ENCODE measurements at regions not wholly inside any gene's neighbourhood (a gene's known extent, or its start where the extent isn't known, plus 50 kb on each side); places are given as distances from the start of the nearest gene placed in this dataset.
A peak's percentile ranks its signal among the peaks of the same experiment; 100 is the strongest.

DNA sequence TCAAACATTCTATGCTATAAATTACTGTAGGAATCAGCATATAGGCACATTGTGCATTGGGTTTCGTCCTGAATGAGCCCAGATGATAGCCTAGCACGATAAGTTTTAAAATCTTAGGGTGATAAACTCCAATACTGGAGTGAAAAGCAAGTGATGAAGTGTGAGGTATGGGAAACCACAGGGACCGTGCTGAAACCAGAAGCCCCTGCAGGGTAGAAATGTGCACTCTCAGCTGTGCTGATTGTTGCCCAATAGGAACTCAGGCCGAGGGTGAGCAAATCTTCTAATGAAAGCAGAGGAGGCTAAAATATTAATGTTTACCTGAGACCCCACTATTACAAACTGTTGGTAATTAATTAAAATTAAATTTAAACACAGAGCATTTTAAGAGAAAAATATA is 1486.6 kb downstream of the AACS start:
- no peak for ATAC-seq
- Histone ChIP-seq H3K36me3 (no peaks in the 10 kb centered on the region), H3K4me1 (no peaks in the 10 kb centered on the region), H3K27me3 (no peaks in the 10 kb centered on the region), H3K4me3 (no peak overlapping the region), H3K9me3 (no peaks in the 10 kb centered on the region), H3K27ac (no peak overlapping the region)
- intact Hi-C loops (cut with DNase I) = no loop called here
- TF ChIP-seq, protein P1, sequence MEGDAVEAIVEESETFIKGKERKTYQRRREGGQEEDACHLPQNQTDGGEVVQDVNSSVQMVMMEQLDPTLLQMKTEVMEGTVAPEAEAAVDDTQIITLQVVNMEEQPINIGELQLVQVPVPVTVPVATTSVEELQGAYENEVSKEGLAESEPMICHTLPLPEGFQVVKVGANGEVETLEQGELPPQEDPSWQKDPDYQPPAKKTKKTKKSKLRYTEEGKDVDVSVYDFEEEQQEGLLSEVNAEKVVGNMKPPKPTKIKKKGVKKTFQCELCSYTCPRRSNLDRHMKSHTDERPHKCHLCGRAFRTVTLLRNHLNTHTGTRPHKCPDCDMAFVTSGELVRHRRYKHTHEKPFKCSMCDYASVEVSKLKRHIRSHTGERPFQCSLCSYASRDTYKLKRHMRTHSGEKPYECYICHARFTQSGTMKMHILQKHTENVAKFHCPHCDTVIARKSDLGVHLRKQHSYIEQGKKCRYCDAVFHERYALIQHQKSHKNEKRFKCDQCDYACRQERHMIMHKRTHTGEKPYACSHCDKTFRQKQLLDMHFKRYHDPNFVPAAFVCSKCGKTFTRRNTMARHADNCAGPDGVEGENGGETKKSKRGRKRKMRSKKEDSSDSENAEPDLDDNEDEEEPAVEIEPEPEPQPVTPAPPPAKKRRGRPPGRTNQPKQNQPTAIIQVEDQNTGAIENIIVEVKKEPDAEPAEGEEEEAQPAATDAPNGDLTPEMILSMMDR (IDR thresholded peaks at IDR 0.05) = no peak
- DNase-seq = no peak

DNA sequence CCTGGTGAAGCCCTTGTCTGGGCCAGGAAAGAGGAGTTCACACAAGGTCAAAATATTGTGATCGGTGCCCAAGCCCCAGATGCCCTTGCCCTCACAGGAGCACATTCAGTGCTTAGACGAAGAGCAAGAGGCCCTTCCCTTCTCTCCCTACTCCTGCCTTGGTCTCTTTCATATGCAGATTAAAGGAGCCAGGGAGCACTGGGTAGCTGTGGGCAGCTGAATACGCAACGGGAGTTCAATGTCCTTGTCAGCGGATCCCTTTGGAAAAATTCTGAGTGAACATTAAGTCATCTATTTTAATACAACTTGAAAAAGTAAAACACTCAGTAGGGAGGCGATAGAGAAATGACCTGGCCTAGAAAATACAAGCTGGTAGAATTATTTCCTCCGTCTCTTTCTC is 1489.4 kb downstream of the AACS start:
- no peak for ATAC-seq
- TF ChIP-seq, protein P1 (IDR thresholded peaks at IDR 0.05) = no peak
- H3K4me3 ChIP-seq = no peak overlapping the region
- no peak for DNase-seq
- intact Hi-C loops (cut with DNase I) = no loop called here
- no peaks in the 10 kb centered on the region for H3K9me3 ChIP-seq
- no peaks in the 10 kb centered on the region for H3K4me1 ChIP-seq
- no peaks in the 10 kb centered on the region for H3K27me3 ChIP-seq
- H3K36me3 ChIP-seq = no peaks in the 10 kb centered on the region
- H3K27ac ChIP-seq = no peak overlapping the region

DNA sequence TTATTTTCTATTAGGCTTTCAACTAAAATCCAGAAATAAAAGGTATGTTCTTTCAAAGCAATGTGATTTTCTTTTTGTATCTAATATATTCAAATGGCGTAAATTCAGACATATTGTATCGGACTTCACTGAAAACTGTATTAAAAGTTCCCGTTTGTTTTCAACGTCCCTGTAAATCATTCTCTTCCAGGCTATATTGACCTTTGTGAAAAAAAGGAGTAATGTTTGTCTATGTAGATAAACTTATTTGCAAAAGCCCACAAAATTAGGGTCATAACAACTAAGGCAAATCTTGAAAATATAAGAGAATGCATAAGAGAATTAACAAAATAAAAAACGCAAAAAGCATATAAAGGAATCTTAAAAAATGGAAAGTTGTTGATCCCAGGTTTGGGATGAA is 1492.4 kb downstream of the AACS start:
- H3K27me3 ChIP-seq = no peaks in the 10 kb centered on the region
- no peaks in the 10 kb centered on the region for H3K36me3 ChIP-seq
- no peak overlapping the region for H3K4me3 ChIP-seq
- H3K9me3 ChIP-seq = no peaks in the 10 kb centered on the region
- TF ChIP-seq, protein P1 (IDR thresholded peaks at IDR 0.05) = no peak
- no peak overlapping the region for H3K27ac ChIP-seq
- no peak for DNase-seq
- no peak for ATAC-seq
- intact Hi-C loops (cut with DNase I) = no loop called here
- no peaks in the 10 kb centered on the region for H3K4me1 ChIP-seq

DNA sequence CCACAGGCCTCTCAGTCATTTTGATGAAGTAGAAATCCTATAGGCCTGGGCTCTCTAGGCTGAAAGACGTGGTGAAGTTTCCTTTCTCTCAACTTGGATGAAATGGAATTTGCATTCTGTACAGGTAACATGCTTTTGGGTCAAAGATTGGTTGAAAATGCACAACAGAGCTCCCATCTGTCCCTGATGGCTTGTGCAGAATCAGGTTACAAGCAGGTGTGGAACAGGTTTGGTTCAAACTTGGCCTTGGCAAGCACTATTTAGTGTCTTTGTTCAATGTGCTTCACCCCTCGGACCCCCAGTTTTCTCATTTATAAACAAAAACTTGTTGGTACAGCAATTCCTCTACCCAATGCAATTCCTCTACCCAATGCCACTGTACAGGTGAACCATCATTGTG is 1493.0 kb downstream of the AACS start:
- Histone ChIP-seq H3K9me3 (no peaks in the 10 kb centered on the region), H3K4me3 (no peak overlapping the region), H3K27me3 (no peaks in the 10 kb centered on the region), H3K36me3 (no peaks in the 10 kb centered on the region), H3K27ac (no peak overlapping the region), H3K4me1 (no peaks in the 10 kb centered on the region)
- DNase-seq (no peak), ATAC-seq (no peak)
- intact Hi-C loops (cut with DNase I) = no loop called here
- TF ChIP-seq, protein P1 (IDR thresholded peaks at IDR 0.05) = no peak

DNA sequence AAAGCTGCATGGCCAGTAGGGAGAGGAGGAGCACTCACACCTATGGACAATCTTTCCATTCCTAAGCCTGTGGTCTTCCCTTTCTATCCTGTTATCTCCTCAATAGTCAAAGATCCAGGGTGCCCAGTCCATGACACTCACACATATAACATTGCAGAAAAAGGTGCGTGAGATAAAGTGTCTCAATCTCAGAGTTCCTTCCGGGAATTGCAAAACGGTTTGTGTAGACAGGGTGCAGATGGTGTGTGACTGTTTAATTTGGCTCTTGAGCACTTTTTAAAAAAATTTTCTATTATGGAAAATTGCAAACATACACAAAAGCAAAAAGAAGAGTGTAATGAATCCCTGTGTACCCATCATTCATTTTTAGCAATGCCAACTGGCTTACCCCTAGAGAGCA is 1493.6 kb downstream of the AACS start:
- DNase-seq (no peak), ATAC-seq (no peak)
- H3K27ac ChIP-seq = no peak overlapping the region
- no peaks in the 10 kb centered on the region for H3K4me1 ChIP-seq
- no peaks in the 10 kb centered on the region for H3K36me3 ChIP-seq
- no peak overlapping the region for H3K4me3 ChIP-seq
- TF ChIP-seq, protein P1 (IDR thresholded peaks at IDR 0.05) = no peak
- H3K9me3 ChIP-seq = no peaks in the 10 kb centered on the region
- intact Hi-C loops (cut with DNase I) = no loop called here
- no peaks in the 10 kb centered on the region for H3K27me3 ChIP-seq

DNA sequence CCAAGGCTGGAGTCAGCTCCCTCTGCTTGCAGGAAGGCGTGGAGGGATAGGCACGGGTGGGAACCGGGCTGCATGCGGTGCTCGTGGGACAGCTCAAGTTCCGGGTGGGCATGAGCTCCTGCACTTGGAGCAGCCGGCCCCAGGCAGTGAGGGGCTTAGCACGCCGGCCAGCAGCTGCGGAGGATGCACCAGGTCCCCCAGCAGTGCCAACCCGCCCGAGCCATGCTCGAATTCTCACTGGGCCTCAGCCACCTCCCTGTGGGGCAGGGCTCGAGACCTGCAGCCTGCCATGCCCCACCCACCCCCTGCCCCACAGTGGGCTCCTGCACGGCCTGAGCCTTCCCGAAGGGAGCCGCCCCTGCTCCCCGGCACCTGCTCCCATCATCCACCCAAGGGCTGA is 1501.8 kb downstream of the AACS start:
- Histone ChIP-seq H3K4me1 (no peaks in the 10 kb centered on the region), H3K36me3 (no peaks in the 10 kb centered on the region), H3K9me3 (no peaks in the 10 kb centered on the region), H3K27me3 (no peaks in the 10 kb centered on the region), H3K4me3 (no peak overlapping the region), H3K27ac (no peak overlapping the region)
- DNase-seq (no peak), ATAC-seq (peak; percentile 29)
- intact Hi-C loops (cut with DNase I) = no loop called here
- TF ChIP-seq, protein P1 (IDR thresholded peaks at IDR 0.05) = no peak

All from upper lobe of right lung (tissue), 1 donor.